NCI-H69 (cell line): ENCODE measurements at regions not wholly inside any gene's neighbourhood (a gene's known extent, or its start where the extent isn't known, plus 50 kb on each side); places are given as distances from the start of the nearest gene placed in this dataset.
"Not testable (repeated sequence)": the region's sequence is repeated elsewhere in the genome, so short reads cannot be mapped to it uniquely, and the experiment has no call there.

ENCODE experiments used
- DNase-seq: peaks from one replicate; lab custom pipeline; 2025; lab: John Stamatoyannopoulos, UW

DNA sequence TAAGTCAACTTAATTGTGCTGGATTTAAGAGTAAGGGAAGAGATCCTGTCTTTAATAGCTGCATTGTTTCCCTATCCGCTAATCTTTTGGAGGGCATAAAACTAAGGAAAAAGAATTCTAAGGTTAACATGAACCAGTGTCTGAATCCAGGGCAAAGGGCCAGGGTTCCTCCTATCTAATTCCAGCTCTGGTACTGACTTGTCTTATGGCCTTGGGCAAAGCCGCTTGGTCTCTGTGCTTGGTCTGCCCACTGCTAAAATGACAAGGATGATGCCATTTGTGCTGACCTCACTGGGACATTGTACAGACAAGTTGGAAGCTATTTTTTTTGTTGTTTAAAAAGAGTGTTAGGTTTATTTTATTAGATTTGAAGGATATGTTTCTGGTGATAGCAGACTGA is 334.7 kb upstream of the PIK3R1 start:
- DNase-seq, result no peak

GRCh38 chr5:67880511-67880805 is 335.1 kb upstream of the PIK3R1 start:
- no peak for DNase-seq

DNA sequence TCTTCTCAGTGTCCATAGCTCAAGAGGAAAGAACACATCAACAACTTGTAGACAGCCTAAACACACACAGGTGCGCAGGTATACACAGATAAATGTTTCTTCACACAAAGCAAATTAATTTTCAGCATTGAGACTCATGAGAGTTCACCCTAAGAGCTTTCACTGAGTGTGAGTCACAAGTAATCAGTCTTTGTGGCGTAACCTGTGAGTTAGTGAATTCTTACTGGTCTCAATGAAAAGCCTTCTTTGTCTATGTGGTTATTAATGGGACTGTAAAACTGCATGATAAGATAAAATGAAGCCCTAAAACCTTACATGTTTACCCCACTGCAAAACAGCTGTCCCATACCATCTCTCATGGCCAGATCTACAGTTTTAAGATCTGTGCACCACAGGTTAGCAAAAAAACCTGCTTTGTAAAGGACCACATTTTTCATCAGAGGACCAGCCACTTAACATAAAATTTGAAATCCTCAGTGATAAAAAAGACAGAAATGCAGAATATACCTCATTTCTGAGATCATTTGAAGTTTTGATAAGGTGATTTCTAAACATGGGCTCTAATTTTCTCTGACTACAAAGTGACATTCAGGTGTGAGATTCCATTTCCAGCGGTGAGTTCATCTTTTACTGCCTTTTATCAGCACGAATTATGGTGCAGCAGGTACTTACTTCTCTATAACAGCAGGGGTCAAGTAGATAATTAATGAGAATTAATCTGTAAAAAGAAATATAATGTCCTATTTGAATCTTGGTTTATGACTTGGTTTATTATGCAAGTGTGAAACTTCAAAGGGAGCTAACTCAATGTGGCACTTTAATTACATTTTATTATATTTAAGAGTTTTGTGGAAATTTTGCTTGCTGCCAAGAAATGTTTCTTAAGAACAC is 335.7 kb upstream of the PIK3R1 start:
- peak; percentile 14 for DNase-seq

GRCh38 chr5:67878933-67879332 is 336.6 kb upstream of the PIK3R1 start:
- no peak for DNase-seq

DNA sequence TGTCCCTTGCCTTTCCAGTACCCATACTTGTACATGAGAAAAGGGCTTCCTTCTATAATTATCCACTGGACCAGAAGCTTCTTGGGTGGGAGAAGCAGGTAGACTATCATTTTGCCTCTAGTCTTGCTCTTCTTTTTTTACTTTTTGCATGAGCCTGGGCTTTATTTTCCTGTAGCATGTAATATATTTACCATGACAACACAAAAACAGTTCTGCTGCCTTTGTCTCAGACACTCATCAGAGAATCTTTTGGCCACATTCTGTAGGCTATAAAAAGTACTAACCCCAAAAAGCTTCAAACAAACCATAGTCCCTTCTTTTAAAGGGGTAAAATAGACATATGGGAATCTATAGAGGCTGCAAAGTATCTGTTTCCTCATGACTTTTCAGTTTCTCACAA is 339.2 kb upstream of the PIK3R1 start:
- DNase-seq, result no peak

DNA sequence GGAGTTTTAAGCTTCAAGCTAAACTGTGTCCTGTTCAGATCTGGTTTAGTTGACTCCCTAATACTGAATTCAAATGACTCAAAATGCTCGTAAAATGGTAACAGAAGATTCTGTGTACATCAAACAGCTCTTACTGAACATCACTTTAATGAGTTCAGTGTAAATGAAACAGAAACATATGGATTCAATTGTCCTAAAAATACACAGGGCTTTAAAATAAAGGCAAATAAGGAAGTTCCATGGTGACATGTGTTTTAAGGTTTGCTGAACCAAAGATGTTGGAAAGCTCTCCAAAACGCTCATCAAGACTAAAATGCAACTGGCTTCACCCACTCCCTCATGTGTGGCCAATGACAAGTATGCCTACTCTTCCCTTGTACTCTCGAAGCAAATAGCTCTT is 340.0 kb upstream of the PIK3R1 start:
- DNase-seq, result no peak

DNA sequence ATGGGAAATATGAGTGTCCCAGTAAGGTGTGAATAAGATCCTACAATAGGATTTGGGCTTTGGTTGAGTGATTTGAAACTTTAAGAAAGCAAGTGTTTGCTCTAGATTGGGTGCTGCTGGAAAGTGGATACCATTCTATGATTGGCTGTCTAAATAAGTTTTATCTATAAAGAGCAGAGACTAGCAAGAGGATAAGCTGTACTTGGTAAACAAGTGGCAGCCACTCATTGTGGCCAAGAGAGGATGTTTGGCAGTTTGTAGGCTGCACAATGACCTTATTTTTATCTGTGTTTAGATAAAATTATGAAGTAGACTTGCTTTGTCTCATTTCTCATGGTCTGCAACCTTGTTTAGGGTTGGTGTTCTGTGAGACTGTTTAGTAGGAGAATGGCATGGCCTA is 341.6 kb upstream of the PIK3R1 start:
- DNase-seq, result no peak

GRCh38 chr5:67870662-67871061 is 344.9 kb upstream of the PIK3R1 start:
- no peak for DNase-seq

DNA sequence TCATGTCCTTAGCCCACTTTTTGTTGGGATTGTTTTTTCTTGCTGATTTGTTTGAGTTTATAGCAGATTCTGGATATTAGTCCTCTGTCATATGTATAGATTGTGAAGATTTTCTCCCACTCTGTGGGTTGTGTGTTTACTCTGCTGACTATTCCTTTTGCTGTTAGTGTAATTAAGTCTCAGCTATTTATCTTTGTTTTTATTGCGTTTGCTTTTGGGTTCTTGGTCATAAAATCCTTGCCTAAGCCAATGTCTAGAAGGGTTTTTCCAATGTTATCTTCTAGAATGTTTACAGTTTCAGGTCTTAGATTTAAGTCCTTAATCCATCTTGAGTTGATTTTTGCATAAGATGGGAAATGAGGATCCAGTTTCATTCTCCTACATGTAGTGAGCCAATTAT is 351.2 kb upstream of the PIK3R1 start:
- DNase-seq, result not testable (repeated sequence)

- no peak for DNase-seq
These were observed 357.0 kb upstream of the PIK3R1 start for GRCh38 chr5:67858471-67859031.

DNA sequence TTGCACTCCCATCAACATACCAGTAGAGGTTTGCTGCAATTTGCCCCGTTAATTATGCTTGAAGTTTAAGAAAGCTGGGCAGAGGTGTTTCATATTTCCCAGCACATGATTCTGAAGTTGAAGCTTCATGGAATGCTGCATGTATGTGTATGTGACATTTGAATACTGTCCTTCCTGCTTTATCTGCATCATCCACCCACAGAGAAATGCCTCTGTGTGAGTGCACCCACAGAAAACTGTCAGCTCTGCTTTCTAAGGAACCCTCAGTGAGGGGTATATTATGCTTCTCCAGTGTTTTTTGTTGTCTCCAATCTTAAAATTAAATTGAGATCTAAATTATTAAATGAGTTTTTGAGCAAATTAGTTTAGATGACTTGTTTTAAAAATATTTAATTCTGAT is 358.1 kb upstream of the PIK3R1 start:
- DNase-seq, result no peak

DNA sequence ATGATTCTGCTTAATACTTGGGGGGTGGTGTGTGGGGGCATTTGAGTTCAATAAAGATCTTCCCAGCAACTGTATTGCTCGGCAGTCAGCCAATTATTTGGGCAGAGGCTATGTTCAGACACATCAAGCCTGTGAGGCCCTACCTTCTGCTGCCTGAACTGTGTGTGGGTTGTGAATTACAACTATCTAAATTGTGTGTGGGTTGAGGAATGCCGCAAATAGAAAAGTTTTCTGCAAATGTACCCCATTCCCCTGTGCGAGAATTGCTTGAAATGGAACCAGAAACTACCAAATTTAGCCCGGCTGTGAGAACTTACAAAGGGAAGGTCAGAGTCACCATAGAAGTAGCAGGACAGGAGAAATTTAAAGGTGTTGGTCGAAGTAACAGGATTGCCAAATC is 360.0 kb upstream of the PIK3R1 start:
- no peak for DNase-seq

DNA sequence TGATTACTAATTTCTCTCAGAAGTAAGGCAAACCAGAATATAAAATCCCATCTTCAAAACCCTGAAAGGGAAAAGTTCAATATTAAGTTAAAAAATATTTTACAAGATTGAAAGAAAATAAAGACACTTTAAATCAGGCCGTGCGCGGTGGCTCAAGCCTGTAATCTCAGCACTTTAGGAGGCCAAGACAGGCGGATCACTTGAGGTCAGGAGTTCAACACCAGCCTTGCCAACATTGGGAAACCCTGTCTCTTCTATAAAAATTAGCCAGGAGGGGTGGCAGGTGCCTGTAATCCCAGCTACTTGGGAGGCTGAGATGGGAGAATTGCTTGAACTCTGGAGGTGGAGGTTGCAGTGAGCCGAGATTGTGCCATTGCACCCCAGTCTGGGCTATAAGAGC is 364.6 kb upstream of the PIK3R1 start:
- not testable (repeated sequence) for DNase-seq

GRCh38 chr5:67844924-67845323 is 370.6 kb upstream of the PIK3R1 start:
- no peak for DNase-seq

DNA sequence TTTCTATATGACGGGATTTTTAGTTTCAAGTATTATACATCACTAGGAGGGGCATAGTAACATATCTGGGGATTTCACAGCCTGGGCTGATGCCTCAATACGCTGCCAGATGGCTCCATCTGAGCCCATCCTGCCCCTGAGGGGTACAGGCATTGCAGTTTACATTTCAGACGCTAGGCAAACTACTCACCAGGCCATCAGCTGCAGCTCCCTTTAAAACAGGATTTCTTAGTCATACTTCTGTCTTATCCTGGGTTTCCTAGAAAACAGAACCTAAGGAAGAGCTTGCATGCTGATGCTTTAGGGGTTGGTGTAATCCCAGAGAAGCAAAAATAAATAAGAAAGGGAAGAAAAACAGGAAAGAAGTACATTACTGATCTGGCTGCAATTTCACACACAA is 372.8 kb upstream of the PIK3R1 start:
- DNase-seq, result peak; percentile 74

- not testable (repeated sequence) for DNase-seq
These were observed 378.3 kb upstream of the PIK3R1 start for GRCh38 chr5:67837225-67837624.

DNA sequence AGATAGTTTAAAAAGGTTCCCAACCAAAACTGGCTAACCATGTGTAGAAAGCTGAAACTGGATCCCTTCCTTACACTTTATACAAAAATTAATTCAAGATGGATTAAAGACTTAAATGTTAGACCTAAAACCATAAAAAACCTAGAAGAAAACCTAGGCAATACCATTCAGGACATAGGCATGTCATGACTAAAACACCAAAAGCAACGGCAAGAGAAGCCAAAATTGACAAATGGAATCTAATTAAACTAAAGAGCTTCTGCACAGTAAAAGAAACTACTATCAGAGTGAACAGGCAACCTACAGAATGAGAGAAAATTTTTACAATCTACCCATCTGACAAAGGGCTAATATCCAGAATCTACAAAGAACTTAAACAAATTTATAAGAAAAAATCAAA is 379.1 kb upstream of the PIK3R1 start:
- not testable (repeated sequence) for DNase-seq

DNA sequence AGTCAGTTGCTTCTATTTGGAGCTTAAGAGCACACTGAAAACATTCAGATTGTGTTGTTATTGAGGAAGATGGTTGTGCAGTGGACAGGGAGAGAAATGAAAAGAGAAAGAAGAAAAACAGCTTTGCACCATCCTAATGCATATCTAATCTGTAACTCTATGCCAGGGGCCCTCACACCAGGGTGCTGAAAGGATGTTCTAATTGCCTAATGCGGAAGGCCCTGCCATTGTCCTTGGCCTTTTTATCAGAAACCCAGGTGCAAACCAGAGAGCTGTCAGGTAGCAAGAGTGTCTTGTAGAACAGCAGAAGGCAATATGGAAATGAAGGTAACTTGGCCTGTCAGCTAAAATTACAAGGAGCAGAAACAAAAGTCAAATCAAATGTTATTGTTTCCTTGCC is 384.5 kb upstream of the PIK3R1 start:
- peak; percentile 63 for DNase-seq

GRCh38 chr5:67827541-67827940 is 388.0 kb upstream of the PIK3R1 start:
- DNase-seq, result no peak

- no peak for DNase-seq
These were observed 390.7 kb upstream of the PIK3R1 start for GRCh38 chr5:67824852-67825251.

DNA sequence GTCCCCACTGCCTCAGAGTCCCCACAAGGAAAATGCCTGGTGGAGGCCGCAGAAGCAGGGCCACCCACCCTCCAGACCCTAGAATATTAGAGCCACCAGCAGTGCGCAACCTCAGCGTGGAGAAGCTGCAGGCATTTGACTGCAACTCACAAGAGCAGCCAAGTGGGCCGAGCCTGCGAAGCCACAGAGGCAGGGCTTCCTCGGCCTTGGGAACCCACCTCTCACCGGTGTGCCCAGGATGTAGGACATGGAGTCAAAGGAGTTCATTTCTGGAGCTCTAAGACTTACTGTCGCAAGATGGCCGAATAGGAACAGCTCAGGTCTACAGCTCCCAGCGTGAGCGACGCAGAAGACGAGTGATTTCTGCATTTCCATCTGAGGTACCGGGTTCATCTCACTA is 397.9 kb upstream of the PIK3R1 start:
- no peak for DNase-seq

DNA sequence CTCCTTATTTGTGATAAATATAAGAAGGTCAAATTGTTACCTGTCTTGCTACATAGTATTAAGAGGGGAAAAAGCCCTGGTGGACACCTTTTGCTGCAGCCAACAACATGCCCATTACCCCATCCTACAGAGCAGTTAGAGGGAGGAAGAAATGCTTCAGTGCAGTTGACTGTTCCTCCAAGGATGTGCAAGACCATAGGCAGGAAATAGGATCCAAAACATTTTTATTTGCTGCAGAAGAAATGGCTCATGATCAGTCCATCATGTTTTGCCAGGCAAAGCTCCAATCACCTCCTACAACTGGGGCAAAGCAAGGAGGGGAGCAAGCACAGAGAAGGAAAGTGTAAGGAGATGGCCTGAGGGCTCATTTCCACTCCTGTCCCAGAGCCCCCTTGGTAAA is 399.1 kb upstream of the PIK3R1 start:
- DNase-seq, result no peak

- no peak for DNase-seq
These were observed 399.8 kb upstream of the PIK3R1 start for GRCh38 chr5:67815455-67816391.
